Astrocyte of the spinal cord (primary cell): ENCODE measurements at regions not wholly inside any gene's neighbourhood (a gene's known extent, or its start where the extent isn't known, plus 50 kb on each side); places are given as distances from the start of the nearest gene placed in this dataset.

ENCODE experiments used
- DNase-seq: peaks from one replicate; pipeline ENCODE4 v3.0.0; 2011; ENCODE audit warnings: low read depth, low spot score
- H3K4me3 ChIP-seq: 2 replicates; pipeline ENCODE4 v1.5.1; 2011; ENCODE audit warnings: low read depth, mild to moderate bottlenecking, low read length, moderate library complexity
- in situ Hi-C: cut with HindIII; loops from 2 replicates; pipeline ENCODE4 v1.10.0; 2017; ENCODE audit warnings: low sequenced_read_pairs
- TF ChIP-seq, protein P1 (sequence below): IDR thresholded peaks from 2 replicates; pipeline ENCODE4 v1.5.1; 2012; ENCODE audit warnings: low read depth, mild to moderate bottlenecking, low read length, inconsistent platforms

DNA sequence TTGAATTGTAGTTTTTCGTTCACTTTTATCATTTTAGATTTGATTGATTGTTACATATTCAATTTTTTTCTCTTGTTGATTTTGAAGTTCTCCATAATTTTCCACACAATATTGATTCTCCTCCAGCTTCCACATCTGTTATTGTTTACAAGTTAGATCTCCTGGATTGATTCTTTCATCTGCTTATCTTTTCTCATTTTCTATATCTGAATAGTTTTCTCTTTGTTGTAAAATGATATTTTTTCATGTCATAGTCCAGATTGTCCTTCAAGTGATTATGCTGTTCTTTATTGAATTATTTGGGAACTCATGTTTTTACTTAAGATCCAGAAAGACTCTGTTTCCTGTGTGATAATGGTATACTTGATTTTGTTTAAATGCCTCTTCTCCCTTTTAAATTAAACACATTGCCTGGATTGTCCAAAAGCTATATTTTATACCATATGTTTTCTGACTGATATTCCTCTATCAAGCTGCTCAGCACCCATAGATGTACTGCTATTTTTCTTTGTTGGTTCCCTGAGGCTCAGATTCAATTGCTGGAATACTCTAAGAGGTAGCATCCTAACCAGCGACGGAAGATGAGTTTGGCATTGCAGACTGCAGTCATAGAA is 206.6 kb upstream of the PRR16 start:
- TF ChIP-seq, protein P1, sequence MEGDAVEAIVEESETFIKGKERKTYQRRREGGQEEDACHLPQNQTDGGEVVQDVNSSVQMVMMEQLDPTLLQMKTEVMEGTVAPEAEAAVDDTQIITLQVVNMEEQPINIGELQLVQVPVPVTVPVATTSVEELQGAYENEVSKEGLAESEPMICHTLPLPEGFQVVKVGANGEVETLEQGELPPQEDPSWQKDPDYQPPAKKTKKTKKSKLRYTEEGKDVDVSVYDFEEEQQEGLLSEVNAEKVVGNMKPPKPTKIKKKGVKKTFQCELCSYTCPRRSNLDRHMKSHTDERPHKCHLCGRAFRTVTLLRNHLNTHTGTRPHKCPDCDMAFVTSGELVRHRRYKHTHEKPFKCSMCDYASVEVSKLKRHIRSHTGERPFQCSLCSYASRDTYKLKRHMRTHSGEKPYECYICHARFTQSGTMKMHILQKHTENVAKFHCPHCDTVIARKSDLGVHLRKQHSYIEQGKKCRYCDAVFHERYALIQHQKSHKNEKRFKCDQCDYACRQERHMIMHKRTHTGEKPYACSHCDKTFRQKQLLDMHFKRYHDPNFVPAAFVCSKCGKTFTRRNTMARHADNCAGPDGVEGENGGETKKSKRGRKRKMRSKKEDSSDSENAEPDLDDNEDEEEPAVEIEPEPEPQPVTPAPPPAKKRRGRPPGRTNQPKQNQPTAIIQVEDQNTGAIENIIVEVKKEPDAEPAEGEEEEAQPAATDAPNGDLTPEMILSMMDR = no peak
- no peak for DNase-seq
- no peak overlapping the region for H3K4me3 ChIP-seq
- in situ Hi-C loops = no loop called here

DNA sequence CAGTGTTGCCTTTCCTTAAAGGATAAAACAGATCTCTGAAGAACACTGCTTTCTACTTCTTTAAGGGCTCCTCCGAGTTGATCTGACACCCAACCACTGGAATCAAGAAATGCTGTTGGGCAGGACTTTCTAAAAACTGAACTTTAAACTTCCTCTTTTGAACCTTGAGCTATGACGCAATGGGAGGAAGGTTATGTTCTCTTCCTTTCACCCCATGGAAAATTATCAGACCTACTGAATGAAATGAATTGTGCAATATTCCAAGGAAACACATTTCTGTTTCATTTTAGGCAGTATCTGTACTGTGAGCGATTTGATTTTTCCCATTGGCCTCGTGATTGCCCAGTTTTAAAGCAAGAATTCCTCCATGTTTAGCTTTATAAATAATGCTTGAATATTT is 206.0 kb upstream of the PRR16 start:
- no peak for DNase-seq
- in situ Hi-C loops = no loop called here
- H3K4me3 ChIP-seq = no peak overlapping the region
- TF ChIP-seq, protein P1 = no peak

DNA sequence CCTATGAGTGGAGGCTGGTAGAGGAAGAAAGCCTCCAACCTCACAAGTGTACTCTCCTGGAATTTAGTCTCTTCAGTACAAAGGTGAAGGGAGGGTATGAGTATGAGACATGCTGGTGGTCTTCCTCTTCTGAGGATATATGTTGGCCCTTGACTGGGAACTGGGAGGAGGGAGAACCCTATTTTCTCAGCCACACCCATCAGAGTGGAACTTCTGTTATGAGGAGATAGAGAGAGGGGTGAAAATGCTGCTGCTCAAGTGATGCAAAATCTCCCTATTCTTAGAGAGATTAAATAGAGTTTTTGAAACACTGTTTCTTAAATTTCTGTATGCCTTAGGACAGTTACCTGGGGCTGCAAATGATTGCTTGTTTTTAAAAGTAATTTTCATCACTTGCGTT is 203.4 kb upstream of the PRR16 start:
- in situ Hi-C loops = no loop called here

DNA sequence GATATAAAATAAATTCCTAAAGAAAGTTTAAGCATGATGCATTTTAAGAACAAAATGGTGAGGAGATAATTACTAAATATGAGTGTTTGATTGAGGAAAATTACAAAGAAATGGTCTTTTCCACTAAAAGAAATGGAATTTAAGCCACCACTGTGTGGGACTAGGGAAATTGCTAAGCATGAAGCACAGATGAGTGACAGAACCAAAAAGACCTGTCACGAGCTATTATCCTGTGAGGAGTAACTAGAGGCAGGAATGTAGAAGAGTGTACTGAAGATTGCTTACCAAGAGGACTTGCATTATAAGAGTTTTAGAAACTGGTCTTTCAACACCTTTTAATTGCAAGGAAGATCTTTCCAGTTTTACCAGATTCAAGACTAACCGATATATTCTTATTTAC is 193.6 kb upstream of the PRR16 start:
- DNase-seq = no peak
- in situ Hi-C loops = no loop called here
- H3K4me3 ChIP-seq = no peak overlapping the region
- TF ChIP-seq, protein P1 = no peak

More for the DNA sequence above, 203.4 kb upstream of the PRR16 start:
- no peak overlapping the region for H3K4me3 ChIP-seq
- DNase-seq = no peak
- TF ChIP-seq, protein P1 = no peak

DNA sequence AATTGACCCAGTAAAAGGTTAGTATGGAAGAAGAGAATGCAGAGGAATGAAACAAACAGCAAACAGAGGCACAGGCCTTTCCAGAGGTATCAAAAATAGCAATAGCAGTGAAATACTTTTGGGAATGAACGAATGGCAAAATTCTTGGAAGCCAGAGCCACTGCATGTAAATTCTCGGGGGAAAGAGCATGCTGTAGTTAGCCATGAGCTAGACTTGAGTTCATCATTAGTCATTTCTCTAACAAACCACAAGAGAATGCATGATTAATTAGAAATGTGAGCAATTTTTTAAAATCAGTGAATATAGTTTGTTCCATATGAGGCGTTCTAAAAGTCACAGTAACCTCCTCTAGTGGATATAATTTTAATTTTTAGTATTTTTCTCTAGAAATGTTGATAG is 170.3 kb upstream of the PRR16 start:
- in situ Hi-C loops = no loop called here
- peak; percentile 72 for DNase-seq
- TF ChIP-seq, protein P1 = no peak
- no peak overlapping the region for H3K4me3 ChIP-seq

DNA sequence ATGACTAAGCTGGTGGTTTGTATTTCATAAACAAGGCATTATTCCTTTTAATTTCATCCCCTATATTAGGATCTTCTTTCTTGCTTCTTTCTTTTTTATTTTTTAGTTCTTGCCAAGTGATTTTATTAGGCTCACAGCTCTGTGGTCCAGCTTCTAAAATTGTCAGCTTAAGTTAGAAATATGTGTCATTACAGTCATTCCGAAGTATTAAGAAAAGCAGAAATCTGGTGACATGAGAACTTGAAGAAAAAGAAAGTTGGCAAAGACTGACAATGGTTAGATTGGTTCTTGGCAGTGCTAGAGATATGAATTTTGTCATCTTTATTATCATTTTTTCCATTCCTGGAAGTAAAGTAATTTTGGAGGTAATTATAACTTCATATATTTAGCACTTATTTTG is 166.5 kb upstream of the PRR16 start:
- in situ Hi-C loops = no loop called here
- DNase-seq = peak; percentile 8

More for the DNA sequence above, 166.5 kb upstream of the PRR16 start:
- TF ChIP-seq, protein P1 = no peak
- H3K4me3 ChIP-seq = no peak overlapping the region
